ENCODE measurements at regions not wholly inside any gene's neighbourhood (a gene's known extent, or its start where the extent isn't known, plus 50 kb on each side); places are given as distances from the start of the nearest gene placed in this dataset.
"Not testable (repeated sequence)": the region's sequence is repeated elsewhere in the genome, so short reads cannot be mapped to it uniquely, and the experiment has no call there.

- peak overlapping the region; percentile 47 for H3K27ac ChIP-seq
- H3K9me3 ChIP-seq = no peaks in the 10 kb centered on the region
- DNase-seq = no peak
- H3K27me3 ChIP-seq = no peaks in the 10 kb centered on the region
- H3K4me3 ChIP-seq = no peak overlapping the region
- intact Hi-C loops (cut with DNase I) = no loop called here
- H3K36me3 ChIP-seq = no peaks in the 10 kb centered on the region
- no peak overlapping the region for H3K9ac ChIP-seq (ENCODE audit: low read depth in 2 of 2, low read length in 2 of 2)
- no peaks in the 10 kb centered on the region for H3K4me1 ChIP-seq
- TF ChIP-seq, protein P1, sequence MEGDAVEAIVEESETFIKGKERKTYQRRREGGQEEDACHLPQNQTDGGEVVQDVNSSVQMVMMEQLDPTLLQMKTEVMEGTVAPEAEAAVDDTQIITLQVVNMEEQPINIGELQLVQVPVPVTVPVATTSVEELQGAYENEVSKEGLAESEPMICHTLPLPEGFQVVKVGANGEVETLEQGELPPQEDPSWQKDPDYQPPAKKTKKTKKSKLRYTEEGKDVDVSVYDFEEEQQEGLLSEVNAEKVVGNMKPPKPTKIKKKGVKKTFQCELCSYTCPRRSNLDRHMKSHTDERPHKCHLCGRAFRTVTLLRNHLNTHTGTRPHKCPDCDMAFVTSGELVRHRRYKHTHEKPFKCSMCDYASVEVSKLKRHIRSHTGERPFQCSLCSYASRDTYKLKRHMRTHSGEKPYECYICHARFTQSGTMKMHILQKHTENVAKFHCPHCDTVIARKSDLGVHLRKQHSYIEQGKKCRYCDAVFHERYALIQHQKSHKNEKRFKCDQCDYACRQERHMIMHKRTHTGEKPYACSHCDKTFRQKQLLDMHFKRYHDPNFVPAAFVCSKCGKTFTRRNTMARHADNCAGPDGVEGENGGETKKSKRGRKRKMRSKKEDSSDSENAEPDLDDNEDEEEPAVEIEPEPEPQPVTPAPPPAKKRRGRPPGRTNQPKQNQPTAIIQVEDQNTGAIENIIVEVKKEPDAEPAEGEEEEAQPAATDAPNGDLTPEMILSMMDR (IDR thresholded peaks at IDR 0.05) = no peak
Observed at GRCh38 chr3:153247331-153248330, 85.6 kb downstream of the RAP2B start.

DNA sequence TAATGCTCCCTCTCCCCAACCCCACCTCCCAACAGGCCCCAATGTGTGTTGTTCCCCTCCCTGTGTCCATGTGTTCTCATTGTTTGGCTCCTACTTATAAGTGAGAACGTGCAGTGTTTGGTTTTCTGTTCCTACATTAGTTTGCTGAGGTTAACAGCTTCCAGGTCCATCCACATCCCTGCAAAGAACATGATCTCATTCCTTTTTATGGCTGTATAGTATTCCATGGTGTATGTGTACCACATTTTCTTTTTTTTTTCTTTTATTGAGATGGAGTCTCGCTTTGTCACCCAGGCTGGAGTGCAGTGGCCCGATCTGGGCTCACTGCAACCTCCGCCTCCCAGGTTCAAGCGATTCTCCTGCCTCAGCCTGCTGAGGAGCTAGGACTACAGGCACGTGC lies 86.8 kb downstream of the RAP2B start:
- H3K9me3 ChIP-seq; H3K4me1 ChIP-seq; H3K27me3 ChIP-seq; H3K9ac ChIP-seq (ENCODE audit: low read depth in 2 of 2, low read length in 2 of 2); intact Hi-C loops (cut with DNase I); H3K4me3 ChIP-seq; DNase-seq; H3K27ac ChIP-seq; H3K36me3 ChIP-seq: not testable (repeated sequence)

DNA sequence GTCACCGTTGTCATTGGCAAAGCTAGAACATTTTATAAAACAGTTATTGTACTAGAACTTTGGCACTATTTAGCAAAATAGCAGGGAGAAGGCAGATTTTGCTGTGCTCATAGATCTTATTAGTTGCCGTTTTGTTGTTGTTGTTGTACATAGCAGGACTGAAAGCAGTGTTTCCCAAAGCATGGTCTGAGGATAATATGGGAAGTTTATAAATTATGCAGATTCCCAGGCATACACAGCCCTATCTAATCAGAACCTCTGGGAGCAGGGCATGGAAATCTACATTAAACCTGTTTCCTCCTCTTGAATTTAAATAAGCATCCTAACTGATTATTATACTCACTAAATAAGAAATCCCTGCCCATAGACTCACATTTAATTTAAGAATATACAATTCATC lies 87.9 kb downstream of the RAP2B start:
- TF ChIP-seq, protein P1 (IDR thresholded peaks at IDR 0.05) = no peak
- Histone ChIP-seq H3K36me3 (no peaks in the 10 kb centered on the region), H3K4me3 (no peak overlapping the region), H3K4me1 (no peaks in the 10 kb centered on the region), H3K27ac (no peak overlapping the region), H3K27me3 (no peaks in the 10 kb centered on the region), H3K9ac (ENCODE audit: low read depth in 2 of 2, low read length in 2 of 2) (no peak overlapping the region), H3K9me3 (no peaks in the 10 kb centered on the region)
- intact Hi-C loops (cut with DNase I) = no loop called here
- no peak for DNase-seq

DNA sequence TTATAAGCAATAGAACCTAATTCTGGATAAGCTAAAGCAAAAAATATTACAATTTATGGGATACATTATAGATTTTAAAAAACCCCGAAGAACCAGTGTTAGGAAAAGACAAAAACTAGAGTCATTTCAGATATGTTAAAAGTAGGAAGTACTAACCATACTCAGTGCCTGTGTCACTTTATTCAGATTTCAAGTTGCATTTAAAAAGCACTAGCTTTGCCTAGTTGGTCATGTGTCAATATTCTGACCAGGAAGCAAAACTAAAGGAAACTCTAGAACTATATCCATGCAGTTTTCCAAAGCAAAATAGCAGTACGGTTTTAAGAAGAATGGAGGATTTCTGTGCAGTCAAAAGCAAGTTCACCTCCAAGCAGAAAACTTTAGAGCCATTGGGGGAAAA lies 88.4 kb downstream of the RAP2B start:
- H3K9ac ChIP-seq (ENCODE audit: low read depth in 2 of 2, low read length in 2 of 2) = no peak overlapping the region
- no peaks in the 10 kb centered on the region for H3K4me1 ChIP-seq
- intact Hi-C loops (cut with DNase I) = no loop called here
- no peaks in the 10 kb centered on the region for H3K36me3 ChIP-seq
- no peaks in the 10 kb centered on the region for H3K27me3 ChIP-seq
- H3K27ac ChIP-seq = no peak overlapping the region
- no peak overlapping the region for H3K4me3 ChIP-seq
- TF ChIP-seq, protein P1 (IDR thresholded peaks at IDR 0.05) = no peak
- no peaks in the 10 kb centered on the region for H3K9me3 ChIP-seq
- DNase-seq = no peak

DNA sequence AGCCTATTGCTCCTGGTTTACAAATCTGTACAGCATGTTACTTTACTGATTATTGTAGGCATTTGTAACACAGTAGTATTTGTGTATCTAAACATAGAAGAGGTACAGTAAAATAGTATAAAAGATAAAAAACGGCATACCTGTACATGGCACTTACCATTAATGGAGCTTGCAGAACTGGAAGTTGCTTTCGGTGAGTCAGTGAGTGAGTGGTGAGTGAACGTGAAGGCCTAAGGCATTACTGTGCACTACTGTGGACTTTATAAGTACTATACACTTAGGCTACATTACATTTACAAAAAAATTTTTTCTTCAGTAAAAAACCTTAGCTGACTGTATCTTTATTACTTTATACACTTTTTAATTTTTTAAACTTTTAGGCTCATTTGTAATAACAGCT lies 90.9 kb downstream of the RAP2B start:
- TF ChIP-seq, protein P1 (IDR thresholded peaks at IDR 0.05) = no peak
- H3K9ac ChIP-seq (ENCODE audit: low read depth in 2 of 2, low read length in 2 of 2) = no peak overlapping the region
- no peak overlapping the region for H3K4me3 ChIP-seq
- H3K27ac ChIP-seq = no peak overlapping the region
- no peaks in the 10 kb centered on the region for H3K36me3 ChIP-seq
- intact Hi-C loops (cut with DNase I) = no loop called here
- H3K9me3 ChIP-seq = no peaks in the 10 kb centered on the region
- no peak for DNase-seq
- no peaks in the 10 kb centered on the region for H3K27me3 ChIP-seq
- no peaks in the 10 kb centered on the region for H3K4me1 ChIP-seq

DNA sequence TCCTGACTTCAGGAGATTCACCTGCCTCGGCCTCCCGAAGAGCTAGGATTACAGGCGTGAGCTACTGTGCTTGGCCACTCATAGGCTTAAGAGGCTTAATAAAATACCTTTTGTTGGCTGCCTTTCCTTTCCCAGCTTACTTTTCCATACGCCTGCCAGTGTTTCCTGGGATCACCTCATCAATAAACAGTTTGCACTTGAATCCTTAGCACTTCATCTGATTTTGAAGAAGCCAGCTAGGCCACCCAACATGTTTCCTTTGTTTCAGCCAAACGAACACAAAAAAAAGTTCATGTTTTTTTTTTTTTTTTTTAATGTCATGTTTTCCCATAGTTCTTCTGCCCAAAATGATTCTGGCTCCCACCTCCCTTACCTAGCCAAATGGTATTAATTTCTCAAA lies 92.3 kb downstream of the RAP2B start:
- intact Hi-C loops (cut with DNase I) = no loop called here

More for the DNA sequence above, 92.3 kb downstream of the RAP2B start:
- Histone ChIP-seq H3K9me3 (no peaks in the 10 kb centered on the region), H3K27ac (no peak overlapping the region), H3K4me1 (no peaks in the 10 kb centered on the region), H3K36me3 (no peaks in the 10 kb centered on the region), H3K9ac (ENCODE audit: low read depth in 2 of 2, low read length in 2 of 2) (no peak overlapping the region), H3K27me3 (no peaks in the 10 kb centered on the region), H3K4me3 (no peak overlapping the region)
- TF ChIP-seq, protein P1 (IDR thresholded peaks at IDR 0.05) = no peak
- no peak for DNase-seq

All from colonic mucosa (tissue), 4 donors.